Endothelial cell of umbilical vein (primary cell): ENCODE measurements at regions not wholly inside any gene's neighbourhood (a gene's known extent, or its start where the extent isn't known, plus 50 kb on each side); places are given as distances from the start of the nearest gene placed in this dataset.
"Not testable (repeated sequence)": the region's sequence is repeated elsewhere in the genome, so short reads cannot be mapped to it uniquely, and the experiment has no call there.

Experiments
- BruUV-seq: library from RNA; stranded (reverse); fragments of 400-500 nt; replicated peaks from 2 replicates; lab custom pipeline; 2021; lab: Mats Ljungman, UMichigan
- CTCF ChIA-PET: fragments of 300-600, 350-600 bp; sonication (Branson Sonifier 250); formaldehyde crosslinking; loops from one replicate; lab custom pipeline; 2021; ENCODE audit warnings: antibody characterized with exemption, inconsistent platforms; lab: Charles Lee
- POLR2A ChIA-PET: fragments of 300-600, 350-600 bp; sonication (Branson Sonifier 250); formaldehyde crosslinking; loops from one replicate; lab custom pipeline; 2021; ENCODE audit warnings: antibody characterized with exemption, inconsistent platforms; lab: Charles Lee
- DNase-seq: peaks from one replicate; pipeline ENCODE4 v3.0.0-alpha.2; 2011; ENCODE audit warnings: low read depth, low spot score
- FAIRE-seq: peaks from 2 replicates; lab custom pipeline; 2011; peaks lifted over from hg19 to GRCh38; lab: Jason Lieb, UNC
- H2AFZ ChIP-seq: 2 replicates; pipeline ENCODE4 v1.6.0; 2012; ENCODE audit warnings: low read depth, low read length, control low read depth, inconsistent platforms
- H3K27ac ChIP-seq: 2 replicates; pipeline ENCODE4 v1.5.1; 2011; ENCODE audit warnings: low read depth, mild to moderate bottlenecking, control low read depth, low read length, moderate library complexity; ENCODE audit not compliant: insufficient read depth
- H3K27me3 ChIP-seq, 2 experiments: 2 replicates each; pipeline versions ENCODE4 v1.6.0 to v1.6.1; 2011; ENCODE audit warnings: low read length in 2 of 2, mixed read lengths in 1 of 2; ENCODE audit not compliant: control insufficient read depth in 2 of 2, insufficient read depth in 2 of 2
- H3K36me3 ChIP-seq, 2 experiments: 2 replicates in 1 of 2; 3 replicates in 1 of 2; pipeline ENCODE4 v1.5.1; 2011; ENCODE audit warnings: low read length in 2 of 2, mild to moderate bottlenecking in 1 of 2, moderate library complexity in 1 of 2; ENCODE audit not compliant: control insufficient read depth in 2 of 2, insufficient read depth in 2 of 2; ENCODE audit errors: extremely low read depth in 1 of 2
- H3K4me1 ChIP-seq: 3 replicates; pipeline ENCODE4 v1.5.1; 2011; ENCODE audit warnings: mild to moderate bottlenecking, low read length; ENCODE audit not compliant: control insufficient read depth, insufficient read depth; ENCODE audit errors: extremely low read depth
- H3K4me2 ChIP-seq: 2 replicates; pipeline ENCODE4 v1.6.1; 2011; ENCODE audit warnings: low read length, control low read depth, mixed read lengths; ENCODE audit not compliant: insufficient read depth
- H3K4me3 ChIP-seq, 3 experiments: fragments of 200-600 bp in 1 of 3; sonication (generic), shearing (Covaris generic) in 1 of 3; replicated peaks in 1 of 3; 2 replicates each; pipeline ENCODE4 v1.5.1; 2011 to 2016; ENCODE audit warnings: control low read depth in 3 of 3, low read length in 3 of 3, mild to moderate bottlenecking in 2 of 3, inconsistent platforms in 1 of 3, low read depth in 1 of 3, moderate library complexity in 1 of 3; ENCODE audit not compliant: insufficient read depth in 1 of 3
- H3K79me2 ChIP-seq: 2 replicates; pipeline ENCODE4 v1.6.0; 2012; ENCODE audit warnings: low read length, inconsistent platforms; ENCODE audit not compliant: control insufficient read depth, insufficient read depth
- H3K9ac ChIP-seq: replicated peaks from 2 replicates; pipeline ENCODE3; 2011; ENCODE audit warnings: low read length, control low read depth; ENCODE audit not compliant: insufficient read depth; ENCODE audit errors: extremely low read depth
- H3K9me1 ChIP-seq: replicated peaks from 3 replicates; pipeline ENCODE4 v1.6.0; 2011; ENCODE audit warnings: mild to moderate bottlenecking, low read length; ENCODE audit not compliant: control insufficient read depth, insufficient read depth; ENCODE audit errors: extremely low read depth
- H3K9me3 ChIP-seq: replicated peaks from 2 replicates; pipeline ENCODE4 v1.5.1; 2012; ENCODE audit warnings: low read length, inconsistent platforms; ENCODE audit not compliant: control insufficient read depth, insufficient read depth
- H4K20me1 ChIP-seq: replicated peaks from 2 replicates; pipeline ENCODE3; 2011; ENCODE audit warnings: mild to moderate bottlenecking, low read length; ENCODE audit not compliant: control insufficient read depth, insufficient read depth; ENCODE audit errors: extremely low read depth
- CTCF ChIP-seq, 2 donors: IDR thresholded peaks; 1 replicate in 1 of 2; 2 replicates in 1 of 2; pipeline ENCODE4 v1.5.1; 2011; ENCODE audit warnings: low read length in 2 of 2, mild to moderate bottlenecking in 2 of 2, moderate library complexity in 2 of 2, control low read depth in 1 of 2, inconsistent platforms in 1 of 2, low read depth in 1 of 2; ENCODE audit not compliant: insufficient read depth in 1 of 2; ENCODE audit errors: extremely low read depth in 1 of 2
- EZH2 ChIP-seq: IDR thresholded peaks from 2 replicates; pipeline ENCODE4 v1.6.1; 2012; ENCODE audit warnings: borderline replicate concordance, low read depth, mild to moderate bottlenecking, moderate library complexity, low read length, inconsistent platforms; ENCODE audit not compliant: severe bottlenecking
- FOS ChIP-seq: IDR thresholded peaks from 2 replicates; pipeline ENCODE4 v1.6.1; 2011; ENCODE audit warnings: mild to moderate bottlenecking, low read length, moderate library complexity, borderline replicate concordance; ENCODE audit not compliant: insufficient read depth
- GATA2 ChIP-seq: IDR thresholded peaks from 2 replicates; pipeline ENCODE4 v1.7.0; 2011; ENCODE audit warnings: low read depth, mild to moderate bottlenecking, moderate library complexity, mixed read lengths, low read length; ENCODE audit not compliant: insufficient read length, insufficient read depth
- JUN ChIP-seq: IDR thresholded peaks from 2 replicates; pipeline ENCODE4 v1.6.1; 2011; ENCODE audit warnings: borderline replicate concordance, low read depth; ENCODE audit not compliant: insufficient read length, insufficient read depth
- MAX ChIP-seq: IDR thresholded peaks from 2 replicates; pipeline ENCODE4 v1.6.1; 2011; ENCODE audit not compliant: insufficient read depth, insufficient read length
- MYC ChIP-seq: IDR thresholded peaks from one replicate; pipeline ENCODE4 v1.6.1; 2011; ENCODE audit warnings: mild to moderate bottlenecking, low read depth, low read length
- POLR2A ChIP-seq: IDR thresholded peaks from 2 replicates; pipeline ENCODE4 v1.6.1; 2012; ENCODE audit warnings: low read depth, mild to moderate bottlenecking, control low read depth, low read length
- POLR2AphosphoS5 ChIP-seq: IDR thresholded peaks from 2 replicates; pipeline ENCODE4 v1.6.1; 2012; ENCODE audit warnings: low read depth, mild to moderate bottlenecking, control low read depth, low read length, moderate library complexity; ENCODE audit not compliant: insufficient read depth
- dilution Hi-C: fragments of 300-500 bp; cut with MboI; formaldehyde crosslinking; loops from one replicate; pipeline ENCODE4 v1.15.0; 2019; ENCODE audit warnings: low sequenced_read_pairs; ENCODE audit not compliant: extremely low pct_ligation_motif_present
- intact Hi-C: fragments of 100-400 bp; cut with micrococcal nuclease; formaldehyde crosslinking; loops from one replicate; pipeline ENCODE4 v1.10.0; 2022

GRCh38 chr3:109995377-109995776 is 658.0 kb upstream of the DPPA4 start:
- H3K9me1 ChIP-seq, result no peaks in the 10 kb centered on the region
- POLR2A ChIA-PET, result no interaction called here
- FAIRE-seq (no peak), DNase-seq (no peak)
- intact Hi-C loops (no loop called here), dilution Hi-C loops (no loop called here)
- H3K4me2 ChIP-seq, result no peak overlapping the region
- no peak overlapping the region for H3K9ac ChIP-seq
- no peak overlapping the region for H3K27ac ChIP-seq
- no peak for TF ChIP-seq POLR2AphosphoS5
- no peak for TF ChIP-seq MYC
- TF ChIP-seq FOS, result no peak
- no peak for TF ChIP-seq MAX
- no peak for TF ChIP-seq JUN
- no peak for TF ChIP-seq GATA2
- no peak for TF ChIP-seq CTCF (IDR thresholded peaks at IDR 0.05; ENCODE audit: extremely low read depth in 1 of 2, insufficient read depth in 1 of 2, low read depth in 1 of 2, low read length in 2 of 2)
- TF ChIP-seq EZH2, result no peak
- no peak for TF ChIP-seq POLR2A
- H3K4me3 ChIP-seq, result no peak overlapping the region
- H3K36me3 ChIP-seq, result no peaks in the 10 kb centered on the region
- H4K20me1 ChIP-seq, result no peaks in the 10 kb centered on the region
- no peak overlapping the region for H2AFZ ChIP-seq
- H3K27me3 ChIP-seq, result no peaks in the 10 kb centered on the region
- no peaks in the 10 kb centered on the region for H3K4me1 ChIP-seq
- no TSS peak for BruUV-seq
- H3K79me2 ChIP-seq, result no peaks in the 10 kb centered on the region
- no peaks in the 10 kb centered on the region for H3K9me3 ChIP-seq
- CTCF ChIA-PET, result no interaction called here

GRCh38 chr3:110001905-110002304 is 664.6 kb upstream of the DPPA4 start:
- CTCF ChIA-PET, H3K9me1 ChIP-seq, dilution Hi-C loops, H3K9ac ChIP-seq, H3K4me2 ChIP-seq, POLR2A ChIA-PET, H2AFZ ChIP-seq, H3K79me2 ChIP-seq, H3K36me3 ChIP-seq, BruUV-seq, FAIRE-seq, H3K4me3 ChIP-seq, H3K27me3 ChIP-seq, H3K27ac ChIP-seq, DNase-seq, H4K20me1 ChIP-seq, H3K9me3 ChIP-seq, intact Hi-C loops, H3K4me1 ChIP-seq: not testable (repeated sequence)
